Stimulated activated CD8-positive, alpha-beta memory T cell treated with anti-CD3 and anti-CD28 coated beads, Interleukin-2, amount 100 ng/mL, for 1 hour (primary cell): ENCODE measurements at regions not wholly inside any gene's neighbourhood (a gene's known extent, or its start where the extent isn't known, plus 50 kb on each side); places are given as distances from the start of the nearest gene placed in this dataset.
"Not testable (repeated sequence)": the region's sequence is repeated elsewhere in the genome, so short reads cannot be mapped to it uniquely, and the experiment has no call there.

Source experiments
- DNase-seq, 2 donors: peaks; one replicate each; pipeline ENCODE4 v3.0.0-alpha.2; 2020; ENCODE audit warnings: low read depth in 2 of 2

DNA sequence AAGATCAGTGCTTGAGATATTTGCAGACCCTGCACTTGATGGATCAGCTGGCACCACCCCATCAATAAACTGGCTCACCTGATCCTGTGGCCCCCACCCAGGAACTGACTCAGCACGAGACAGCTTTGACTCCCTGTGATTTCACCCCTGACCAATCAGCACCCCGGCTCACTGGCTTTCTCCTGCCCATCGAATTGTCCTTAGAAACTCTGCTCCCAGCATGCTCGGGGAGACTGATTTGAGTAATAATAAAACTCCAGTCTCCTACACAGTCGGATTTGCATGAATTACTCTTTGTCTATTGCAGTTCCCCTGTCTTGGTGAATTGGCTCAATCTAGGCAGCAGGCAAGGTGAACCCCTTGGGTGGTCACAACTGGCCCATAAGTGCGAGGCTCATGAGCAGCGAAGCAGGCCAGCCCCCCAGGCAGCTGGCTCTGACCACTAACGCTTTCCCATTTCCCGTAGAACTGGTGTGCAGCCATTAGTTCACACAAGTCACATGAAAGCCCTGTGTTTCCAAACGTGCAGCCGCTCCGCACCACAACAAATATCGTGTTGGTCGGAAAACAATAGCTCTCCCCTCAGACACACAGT lies 79.6 kb downstream of the RSPH3 start:
- DNase-seq = no peak

DNA sequence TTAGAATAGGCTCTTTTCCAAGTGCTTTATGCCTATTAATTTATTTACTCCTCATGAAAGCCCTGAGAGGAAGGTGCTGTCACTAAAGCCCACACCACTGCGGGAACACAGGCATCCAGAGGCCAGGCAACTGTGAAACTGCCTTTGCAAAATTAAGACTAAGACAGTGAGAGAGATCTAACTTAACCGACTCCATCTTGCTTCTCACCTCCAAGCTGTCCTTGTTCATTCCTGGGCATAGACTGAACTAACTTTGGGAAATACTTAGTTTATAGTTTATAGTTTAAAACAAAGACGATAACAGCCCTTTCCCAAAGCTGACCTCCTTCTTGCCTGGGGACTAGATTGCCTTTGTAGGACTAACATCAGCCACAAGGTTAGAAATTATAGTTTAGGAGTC lies 80.1 kb downstream of the RSPH3 start:
- DNase-seq = no peak

DNA sequence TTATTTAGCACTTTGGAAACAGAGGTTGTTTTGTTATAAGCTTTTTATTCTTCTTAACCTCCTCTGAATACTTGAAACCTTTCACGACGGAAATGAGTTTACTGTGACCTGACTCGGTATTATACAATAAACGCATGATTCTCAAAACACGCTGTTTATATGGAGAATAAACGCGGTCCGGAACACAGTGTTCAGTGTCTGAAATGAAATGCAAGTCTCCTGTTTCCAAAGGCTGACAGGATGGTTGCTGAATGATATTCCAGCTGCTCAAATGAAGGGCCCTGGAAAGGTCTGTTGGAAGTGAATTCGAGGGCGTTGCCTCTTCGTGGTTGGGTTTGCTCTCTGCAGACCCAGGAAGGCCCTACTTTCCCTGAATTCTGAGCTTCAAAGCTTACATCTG lies 83.4 kb downstream of the RSPH3 start:
- no peak for DNase-seq

DNA sequence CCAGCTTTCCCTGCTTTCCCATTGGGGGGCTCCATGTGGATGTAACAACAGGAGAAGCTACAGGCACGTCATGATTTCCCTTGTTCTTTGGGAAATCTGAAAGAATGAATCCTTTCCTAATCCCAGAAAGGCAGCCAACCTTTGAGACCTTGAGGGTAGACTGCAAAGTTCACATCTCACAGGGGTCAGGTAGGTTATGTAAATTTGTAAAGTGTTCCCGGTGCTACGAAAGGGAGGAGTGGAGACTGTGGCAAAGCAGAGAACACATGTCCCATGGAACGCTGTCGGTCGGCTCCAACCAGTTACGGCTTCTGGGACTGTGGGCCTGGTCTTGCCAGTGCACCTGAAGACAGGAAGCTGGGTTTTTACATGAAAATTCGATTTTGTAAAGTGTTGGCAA lies 85.1 kb downstream of the RSPH3 start:
- DNase-seq = no peak

DNA sequence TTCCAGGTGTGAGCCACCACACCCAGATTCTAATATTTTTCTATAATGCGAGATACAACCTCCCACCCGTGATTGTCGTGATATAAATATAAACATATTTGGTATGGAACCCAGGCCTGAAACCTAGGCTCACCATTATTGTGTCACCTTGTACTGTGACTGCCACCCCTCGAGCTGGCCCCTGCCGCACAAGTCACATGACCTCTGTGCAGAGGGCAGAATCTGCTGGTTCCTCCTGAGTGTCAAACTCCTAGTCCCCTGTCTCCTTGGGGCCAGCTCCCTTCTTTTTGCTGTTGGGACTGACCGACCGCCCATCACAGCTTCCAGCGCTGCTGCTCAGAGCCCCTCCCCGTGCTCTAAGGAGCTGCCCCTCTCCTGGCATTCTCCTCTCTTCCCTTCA lies 86.4 kb downstream of the RSPH3 start:
- DNase-seq = no peak

DNA sequence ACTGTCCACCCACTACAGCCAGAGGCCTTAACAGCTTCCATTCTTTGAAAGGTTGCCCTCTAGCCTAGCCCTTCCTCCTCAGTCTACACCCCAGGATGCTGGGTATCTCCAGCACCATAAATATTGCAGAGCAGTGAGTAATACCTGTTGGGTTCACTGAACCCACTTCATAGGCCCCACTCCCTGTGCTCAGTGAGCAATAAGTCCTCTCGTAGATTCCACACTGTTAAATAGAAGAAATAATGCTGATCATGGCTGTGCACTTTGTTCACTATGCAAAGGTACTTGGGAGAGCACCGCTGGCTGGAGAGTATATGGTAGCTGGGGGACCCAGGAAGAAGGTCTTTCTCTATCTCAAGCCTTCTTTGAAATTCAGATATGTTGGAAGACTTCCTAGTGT lies 87.3 kb downstream of the RSPH3 start:
- DNase-seq = no peak

DNA sequence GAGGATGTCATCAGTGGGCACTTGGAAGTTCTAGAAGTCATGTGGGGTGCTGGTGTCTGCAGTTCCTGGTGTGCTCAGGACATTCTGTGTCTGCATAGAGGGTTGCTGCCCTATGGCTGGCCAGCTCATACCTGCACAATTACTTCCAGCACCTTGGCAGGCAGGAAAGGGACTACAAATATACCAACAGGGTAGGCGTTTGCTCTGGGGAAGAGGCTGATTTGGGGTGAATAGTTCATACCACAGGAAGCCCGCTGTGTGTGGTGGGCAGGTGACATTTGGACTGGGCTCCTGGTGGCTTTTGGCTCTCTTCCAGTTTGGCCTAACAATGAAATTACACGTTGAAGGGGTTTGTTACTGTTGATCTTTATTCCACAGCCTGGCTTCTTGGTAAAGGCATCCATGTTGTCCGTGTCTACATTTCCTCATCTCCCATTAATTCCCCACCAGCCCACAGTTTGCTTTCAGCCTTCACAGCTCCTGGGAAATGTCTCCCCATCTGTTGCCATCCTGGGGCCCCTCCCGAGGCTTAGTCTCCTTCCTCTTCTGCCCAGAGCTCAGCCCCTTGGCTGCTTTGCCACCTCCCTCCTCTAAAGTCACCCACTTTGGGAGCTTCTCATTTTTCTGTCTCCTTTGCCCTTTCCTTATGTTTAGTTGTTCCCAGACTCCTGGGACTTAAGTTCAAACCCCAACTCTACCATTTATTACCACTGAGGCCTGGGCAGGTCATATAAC lies 88.1 kb downstream of the RSPH3 start:
- no peak for DNase-seq

DNA sequence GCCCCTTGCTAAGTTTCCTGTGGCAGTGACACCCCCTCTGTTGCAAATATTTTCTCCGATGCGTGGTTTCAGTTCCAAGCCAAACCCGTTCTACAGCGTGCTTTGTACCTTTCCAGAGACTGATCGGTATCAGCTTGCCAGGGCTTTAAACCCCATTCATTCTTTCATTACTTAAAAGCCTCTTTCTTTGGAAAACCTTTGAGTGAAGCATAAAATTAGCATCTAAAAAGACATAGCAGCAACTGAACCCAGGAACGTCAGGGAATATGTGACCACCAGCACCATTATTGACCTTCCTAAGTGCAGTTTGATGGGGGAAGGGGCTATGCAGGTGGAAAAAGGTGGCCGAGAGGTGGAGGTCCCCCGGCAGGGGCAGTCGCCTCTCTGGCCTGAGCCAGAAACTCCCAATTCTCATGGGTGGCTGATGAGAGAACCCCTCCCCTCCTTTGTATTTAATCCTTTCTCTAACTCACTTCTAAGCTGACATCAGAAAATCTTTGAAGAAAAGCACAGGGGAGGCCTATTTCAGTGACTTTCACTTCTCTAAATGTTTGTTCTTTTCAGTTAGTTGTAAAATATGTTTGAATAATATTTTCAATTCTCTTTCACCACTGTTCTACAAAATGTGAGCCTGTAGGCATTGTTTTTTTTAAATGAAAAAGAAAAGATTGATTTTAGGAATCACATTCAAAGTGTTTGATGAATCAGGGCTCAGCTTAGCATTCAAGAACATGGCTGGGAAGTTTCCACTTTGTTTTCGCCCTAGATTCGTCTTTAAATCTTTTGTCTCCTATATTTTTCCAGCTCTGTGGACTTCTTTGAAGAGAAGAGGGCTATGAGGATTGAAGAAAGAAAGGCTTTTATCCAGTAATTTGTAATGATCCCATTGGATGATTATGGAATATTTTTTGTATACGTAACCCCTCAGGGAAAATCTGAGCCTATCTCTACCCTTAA lies 89.2 kb downstream of the RSPH3 start:
- DNase-seq = no peak

DNA sequence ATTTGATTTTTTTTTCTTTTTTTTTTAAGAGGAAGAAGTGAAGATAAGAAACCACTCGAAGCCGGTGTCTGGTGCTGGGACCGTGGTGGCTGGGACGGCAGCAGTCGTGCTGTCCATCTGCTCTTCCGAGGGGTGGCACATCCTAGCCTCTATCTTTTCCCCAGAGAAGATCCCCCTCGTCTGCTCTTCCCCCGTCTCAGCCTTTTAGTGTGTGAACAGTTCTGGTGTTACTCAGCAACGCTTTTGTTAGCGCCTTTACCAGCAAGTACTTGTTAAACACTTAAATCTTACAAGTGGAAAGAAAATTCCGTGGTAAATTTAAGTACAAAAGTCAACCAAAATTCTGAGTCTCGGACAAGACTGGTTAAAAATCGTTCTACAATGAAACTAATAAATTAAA lies 90.1 kb downstream of the RSPH3 start:
- no peak for DNase-seq

DNA sequence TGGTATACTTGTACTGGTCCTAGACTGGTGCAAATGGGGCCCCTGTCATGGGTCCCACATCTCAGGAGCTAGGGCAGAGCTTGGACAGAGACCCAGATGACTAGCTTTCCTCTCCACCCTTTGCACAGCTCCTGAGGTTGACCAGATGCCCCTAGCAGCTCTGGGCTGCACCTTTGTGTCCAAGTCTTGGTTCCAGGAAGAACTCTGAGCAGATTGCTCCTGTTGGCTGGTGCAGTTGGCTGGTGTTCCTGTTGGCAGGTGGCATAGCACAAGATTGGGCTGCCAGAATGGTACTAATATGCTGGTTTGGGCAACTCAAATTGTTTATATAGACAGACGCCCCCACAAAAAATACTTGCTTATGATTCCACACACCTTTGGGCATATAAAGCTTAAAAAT lies 89.4 kb upstream of the EZR start:
- no peak for DNase-seq

DNA sequence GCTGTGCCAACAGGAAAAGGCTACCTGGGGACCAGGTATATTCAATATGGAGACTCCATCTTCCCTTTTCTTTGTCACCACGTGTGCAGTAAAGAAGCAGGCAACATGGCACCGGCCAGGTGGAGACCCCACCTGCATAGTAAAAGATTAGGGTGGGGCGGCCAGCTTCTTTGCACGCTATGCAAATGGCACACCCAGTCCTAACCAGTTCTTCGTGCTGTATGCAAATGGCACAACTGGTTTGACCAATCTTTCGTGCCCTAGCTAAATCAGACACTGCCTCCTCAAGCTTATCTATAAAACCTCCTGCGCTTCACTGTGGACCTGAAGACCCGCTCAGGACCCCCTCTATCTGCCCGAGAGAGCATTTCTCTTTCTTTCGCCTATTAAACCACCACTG lies 88.8 kb upstream of the EZR start:
- DNase-seq = no peak

DNA sequence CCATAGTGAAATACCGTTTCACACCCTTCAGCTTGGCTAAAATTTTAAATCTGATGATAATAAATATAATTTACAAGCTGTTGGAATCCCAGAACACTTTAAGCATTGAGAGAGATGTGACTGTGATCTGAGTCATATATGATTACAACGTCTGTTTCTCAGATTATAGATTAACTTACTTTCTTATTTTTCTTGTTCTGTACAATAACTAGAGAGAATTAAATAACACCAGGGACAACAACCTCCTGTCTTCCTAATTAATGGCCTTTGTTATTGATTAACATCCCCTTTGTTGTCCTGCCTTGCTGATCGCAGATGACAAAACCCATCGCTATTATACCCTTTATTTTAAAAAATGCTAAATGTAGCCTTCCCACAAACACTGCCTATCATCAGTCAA lies 87.8 kb upstream of the EZR start:
- DNase-seq = no peak

DNA sequence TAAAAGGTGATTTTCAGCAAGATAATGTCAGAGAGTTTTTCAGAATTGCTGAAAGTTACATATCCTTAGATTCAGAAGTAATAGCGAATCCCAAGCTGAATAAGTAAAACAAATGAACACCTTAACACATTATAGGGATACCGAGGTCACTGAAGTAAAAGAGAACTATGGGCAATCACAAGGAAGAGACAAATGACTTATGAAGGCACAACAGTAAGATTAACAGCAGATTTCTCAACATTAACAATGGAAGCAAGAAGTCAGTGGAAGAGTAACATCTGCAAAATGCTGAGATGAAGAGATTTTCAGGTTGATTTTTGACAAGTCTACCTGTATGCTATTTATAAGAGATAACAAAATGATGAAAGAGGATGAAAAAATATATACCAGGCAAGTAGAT lies 86.1 kb upstream of the EZR start:
- DNase-seq = no peak

DNA sequence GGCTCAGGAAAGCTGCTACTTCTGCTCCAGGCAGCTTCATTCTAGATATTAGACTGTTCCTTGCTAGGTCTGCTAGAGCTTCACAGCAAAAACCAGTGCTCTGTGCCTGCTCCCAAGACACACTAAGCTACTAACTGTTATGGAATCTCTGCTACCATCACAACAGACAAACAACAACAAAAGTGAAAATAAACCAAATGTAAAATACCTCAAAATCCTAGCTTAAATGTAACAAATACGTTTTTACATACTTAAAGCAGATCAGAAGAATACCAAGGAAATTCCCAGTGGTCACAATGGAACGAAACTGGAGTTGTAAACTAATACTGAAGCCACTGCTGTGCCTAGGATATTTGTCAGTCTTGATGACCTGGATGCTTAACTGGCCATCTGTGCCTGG lies 84.6 kb upstream of the EZR start:
- no peak for DNase-seq

DNA sequence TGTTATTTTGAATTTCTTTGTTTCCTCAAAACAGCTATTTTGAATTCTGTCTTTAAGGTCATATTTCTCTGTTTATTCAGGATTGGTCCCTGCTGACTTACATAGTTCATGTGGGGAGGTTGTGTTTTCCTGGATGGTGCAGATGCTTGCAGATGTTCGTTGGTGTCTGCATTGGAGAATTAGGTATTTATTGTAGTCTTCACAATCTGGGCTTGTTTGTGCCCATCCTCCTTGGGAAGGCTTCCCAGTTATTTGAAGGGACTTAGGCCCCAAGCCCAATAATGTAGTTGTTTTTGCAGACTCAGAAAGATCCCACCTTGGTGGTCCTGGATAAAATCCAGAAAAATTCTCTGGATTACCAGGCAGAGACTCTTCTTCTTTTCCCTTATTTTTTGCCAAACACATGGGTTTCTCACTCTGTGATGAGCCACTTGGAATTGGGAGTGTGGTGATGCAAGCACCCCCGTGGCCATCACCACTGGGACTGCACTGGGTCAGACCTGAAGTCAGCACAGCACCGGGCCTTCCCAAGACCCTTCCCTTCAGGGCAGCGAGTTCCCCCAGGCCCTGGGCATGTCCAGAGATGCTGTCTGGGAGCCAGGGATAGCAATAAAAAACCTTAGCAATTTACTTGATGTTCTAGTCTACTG lies 81.6 kb upstream of the EZR start:
- DNase-seq = no peak

DNA sequence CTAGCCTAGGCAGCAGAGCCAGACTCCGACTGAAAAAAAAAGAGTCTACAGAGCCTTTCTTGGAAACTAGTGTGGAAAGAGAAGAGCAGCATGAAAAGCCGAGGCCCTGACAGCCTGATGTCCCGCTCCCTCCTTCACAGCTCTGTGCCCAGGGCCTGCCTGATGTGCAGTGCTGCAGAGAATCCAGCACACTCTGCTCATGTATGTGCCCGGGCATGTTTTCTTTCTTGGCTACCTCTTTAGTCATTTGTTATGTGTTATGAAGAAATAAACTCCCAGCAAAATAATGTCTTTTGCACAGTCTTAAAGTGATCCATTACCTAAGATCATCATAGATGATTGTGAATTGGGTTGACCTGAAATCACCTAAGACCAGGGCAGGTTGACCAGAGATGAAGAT lies 78.1 kb upstream of the EZR start:
- DNase-seq = no peak

DNA sequence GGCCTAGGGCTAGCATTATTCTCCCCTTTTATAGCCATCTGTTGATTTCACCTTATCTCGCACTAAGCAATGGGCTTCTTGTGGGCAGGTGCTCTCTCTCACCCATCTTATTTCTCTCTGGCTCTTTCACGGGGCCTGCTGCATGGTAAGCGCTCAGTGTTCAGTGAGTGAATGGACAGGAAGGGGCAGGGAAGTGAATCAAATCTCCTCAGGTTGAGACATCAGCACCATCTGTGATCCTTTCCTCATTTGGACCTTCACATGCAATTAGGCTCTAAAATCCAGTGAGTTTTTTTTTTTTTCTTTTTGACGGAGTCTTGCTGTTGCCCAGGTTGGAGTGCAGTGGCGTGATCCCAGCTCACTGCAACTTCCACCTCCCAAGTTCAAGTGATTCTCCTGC lies 76.5 kb upstream of the EZR start:
- no peak for DNase-seq

DNA sequence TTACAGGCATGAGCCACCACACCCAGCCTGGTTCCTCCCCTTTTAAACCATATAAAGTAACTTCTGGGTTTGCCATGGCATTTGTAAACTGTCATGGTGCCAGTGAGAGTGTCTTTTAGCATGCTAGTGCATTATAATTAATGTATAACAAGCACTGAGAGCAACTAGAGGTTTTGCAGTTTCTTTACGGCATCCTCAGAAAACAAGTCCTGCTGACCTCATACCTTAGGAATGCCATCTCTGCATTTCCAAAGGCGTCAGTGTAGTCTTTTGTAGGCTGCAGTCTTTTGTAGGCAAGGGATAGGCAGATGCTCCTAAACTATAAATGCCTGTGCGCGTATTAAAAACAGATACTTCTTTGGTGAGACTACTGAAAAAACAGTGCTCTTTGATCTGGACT lies 75.0 kb upstream of the EZR start:
- DNase-seq = no peak

DNA sequence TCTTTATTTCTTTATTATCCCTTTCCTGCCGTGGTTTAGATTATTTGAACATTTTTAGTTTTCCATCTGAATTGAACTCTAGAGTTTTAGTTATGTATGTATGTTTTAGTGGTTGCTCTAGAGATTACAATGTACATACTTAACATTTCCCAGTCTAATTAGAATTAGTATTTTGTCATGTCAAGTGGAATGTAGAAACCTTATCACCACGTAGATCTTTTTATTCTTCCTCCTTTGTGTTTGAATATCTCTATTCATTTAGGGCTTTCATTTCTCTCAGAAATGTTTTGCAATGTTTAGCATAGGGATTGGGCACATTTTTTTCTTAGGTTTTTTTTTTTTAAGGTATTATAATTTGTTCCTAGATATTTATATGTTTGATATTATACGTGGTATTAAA lies 73.1 kb upstream of the EZR start:
- DNase-seq = no peak

DNA sequence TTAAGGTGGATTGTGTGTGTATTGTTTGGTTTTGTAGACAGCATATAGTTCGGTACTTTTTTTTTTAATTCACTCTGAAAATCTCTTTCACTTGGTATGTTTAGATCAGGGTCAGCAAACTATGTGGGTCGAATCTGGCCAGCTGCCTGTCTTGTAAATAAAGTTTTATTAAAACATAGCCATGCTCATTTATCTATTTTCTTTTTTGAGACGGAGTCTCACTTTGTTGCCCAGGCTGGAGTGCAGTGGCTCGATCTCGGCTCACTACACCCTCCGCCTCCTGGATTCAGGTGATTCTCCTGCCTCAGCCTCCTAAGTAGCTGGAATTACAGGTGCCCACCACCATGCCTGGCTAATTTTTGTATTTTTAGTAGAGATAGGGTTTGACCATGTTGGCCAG lies 72.4 kb upstream of the EZR start:
- not testable (repeated sequence) for DNase-seq

DNA sequence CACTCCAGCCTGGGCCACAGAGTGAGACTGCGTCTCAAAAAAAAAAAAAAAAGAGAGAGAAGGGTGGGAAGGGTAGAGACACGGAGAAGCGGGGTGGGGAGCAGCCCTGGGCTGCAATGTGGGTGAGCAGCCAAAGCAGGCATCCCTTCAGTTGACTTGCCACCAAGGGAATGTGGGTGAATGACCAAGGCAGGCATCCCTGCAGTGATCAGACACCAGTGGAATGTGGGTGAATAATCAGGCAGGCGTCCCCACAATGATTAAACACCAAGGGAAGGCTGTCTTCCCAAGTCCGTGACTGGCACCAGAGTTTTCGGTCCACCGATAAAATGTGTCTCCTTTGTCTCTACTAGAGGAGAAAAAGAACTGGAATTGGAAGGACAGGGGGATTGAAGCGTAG lies 69.0 kb upstream of the EZR start:
- DNase-seq = not testable (repeated sequence)

DNA sequence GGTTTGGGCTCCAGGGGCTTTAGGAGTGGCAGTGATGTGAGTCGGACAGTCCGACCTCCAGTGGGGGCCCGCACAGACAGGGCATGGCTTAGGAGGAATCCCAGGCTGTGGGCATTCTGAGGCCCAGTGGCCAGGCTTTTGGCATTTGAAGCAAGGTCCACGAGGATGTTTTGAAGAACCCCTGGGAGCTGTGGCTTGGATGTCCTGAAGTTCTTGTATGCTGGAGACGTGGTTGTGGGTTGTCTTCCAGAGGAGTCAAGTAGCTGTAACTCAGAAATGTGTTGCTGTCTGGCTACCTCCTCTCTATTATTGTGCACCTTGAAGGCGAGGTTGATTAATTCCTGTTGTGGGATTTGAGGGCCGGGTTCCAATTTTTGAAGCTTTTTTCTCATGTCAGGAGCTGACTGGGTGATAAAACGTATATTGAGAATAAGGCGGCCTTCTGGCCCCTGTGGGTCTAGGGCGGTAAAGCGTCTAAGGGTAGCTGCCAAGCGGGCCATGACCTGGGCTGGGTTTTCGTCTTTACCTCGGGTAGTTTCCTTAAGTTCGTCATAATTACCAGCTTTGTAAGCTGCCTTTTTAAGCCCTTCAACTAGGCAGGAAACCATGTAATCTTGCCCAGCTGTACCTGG lies 67.3 kb upstream of the EZR start:
- DNase-seq = not testable (repeated sequence)
